OCI-LY1 (cell line): ENCODE measurements at regions not wholly inside any gene's neighbourhood (a gene's known extent, or its start where the extent isn't known, plus 50 kb on each side); places are given as distances from the start of the nearest gene placed in this dataset.
"Not testable (repeated sequence)": the region's sequence is repeated elsewhere in the genome, so short reads cannot be mapped to it uniquely, and the experiment has no call there.

ENCODE experiments used
- H2AFZ ChIP-seq: fragments of 200-600 bp; sonication (generic), shearing (Covaris generic); 2 replicates; pipeline ENCODE4 v1.6.0; 2014; ENCODE audit warnings: antibody characterized with exemption, mild to moderate bottlenecking, low read length
- H3F3A ChIP-seq: fragments of 200-600 bp; sonication (generic), shearing (Covaris generic); 2 replicates; pipeline ENCODE4 v1.6.0; 2014; ENCODE audit warnings: mild to moderate bottlenecking, antibody characterized with exemption, low read length, moderate library complexity; ENCODE audit not compliant: insufficient read depth
- H3K27ac ChIP-seq: fragments of 200-600 bp; sonication (generic); 2 replicates; pipeline ENCODE4 v1.5.1; 2014; ENCODE audit warnings: low read length, mixed run types, mild to moderate bottlenecking, low read depth; ENCODE audit not compliant: poor library complexity, severe bottlenecking
- H3K27me3 ChIP-seq: fragments of 200-600 bp; sonication (generic); 2 replicates; pipeline ENCODE4 v1.6.0; 2014; ENCODE audit warnings: antibody characterized with exemption, mild to moderate bottlenecking, low read length, moderate library complexity; ENCODE audit not compliant: insufficient read depth
- H3K36me3 ChIP-seq: fragments of 200-600 bp; sonication (generic); 2 replicates; pipeline ENCODE4 v1.6.1; 2014; ENCODE audit warnings: mild to moderate bottlenecking, antibody characterized with exemption, low read length, moderate library complexity, mixed read lengths; ENCODE audit not compliant: insufficient read depth
- H3K4me1 ChIP-seq: fragments of 200-600 bp; sonication (generic); 2 replicates; pipeline ENCODE4 v1.5.1; 2014; ENCODE audit warnings: mild to moderate bottlenecking, low read length, moderate library complexity; ENCODE audit not compliant: insufficient read depth, severe bottlenecking
- H3K4me2 ChIP-seq: fragments of 200-600 bp; sonication (generic), shearing (Covaris generic); 2 replicates; pipeline ENCODE4 v1.6.1; 2014; ENCODE audit warnings: low read length
- H3K4me3 ChIP-seq: fragments of 200-600 bp; sonication (generic); 2 replicates; pipeline ENCODE4 v1.5.1; 2014; ENCODE audit warnings: low read length, low read depth, mild to moderate bottlenecking, mixed read lengths; ENCODE audit not compliant: poor library complexity, severe bottlenecking
- H3K79me2 ChIP-seq: fragments of 200-600 bp; shearing (Covaris generic); 2 replicates; pipeline ENCODE4 v1.6.1; 2016; ENCODE audit warnings: mixed run types, low read length, mixed read lengths; ENCODE audit not compliant: insufficient read depth
- H3K9ac ChIP-seq: fragments of 200-600 bp; sonication (generic), shearing (Covaris generic); 2 replicates; pipeline ENCODE4 v1.6.1; 2014; ENCODE audit warnings: mild to moderate bottlenecking, low read length, mixed read lengths
- H3K9me2 ChIP-seq: fragments of 200-600 bp; sonication (generic), shearing (Covaris generic); 2 replicates; pipeline ENCODE4 v1.6.1; 2014; ENCODE audit warnings: low read depth, mild to moderate bottlenecking, low read length, mixed read lengths
- H3K9me3 ChIP-seq: fragments of 200-600 bp; shearing (Covaris generic); 2 replicates; pipeline ENCODE4 v1.6.1; 2014; ENCODE audit warnings: low read length, mixed read lengths
- H4K20me1 ChIP-seq: fragments of 200-600 bp; sonication (generic), shearing (Covaris generic); 2 replicates; pipeline ENCODE4 v1.6.0; 2016; ENCODE audit warnings: mild to moderate bottlenecking, low read length; ENCODE audit not compliant: insufficient read depth
- CTCF ChIP-seq: fragments of 200-600 bp; sonication (generic), shearing (Covaris generic); IDR thresholded peaks from 2 replicates; pipeline ENCODE4 v1.5.1; 2017; ENCODE audit warnings: mild to moderate bottlenecking, antibody characterized with exemption, low read length, moderate library complexity, mixed read lengths
- EZH2 ChIP-seq: fragments of 200-600 bp; sonication (generic), shearing (Covaris generic); IDR thresholded peaks from 2 replicates; pipeline ENCODE4 v1.8.0; 2017; ENCODE audit warnings: borderline replicate concordance, mixed run types, mild to moderate bottlenecking, antibody characterized with exemption, low read length, moderate library complexity, mixed read lengths

- H3K9me3 ChIP-seq = no peaks in the 10 kb centered on the region
- no peaks in the 10 kb centered on the region for H3K4me1 ChIP-seq
- no peak overlapping the region for H3K4me3 ChIP-seq
- no peaks in the 10 kb centered on the region for H4K20me1 ChIP-seq
- no peak overlapping the region for H2AFZ ChIP-seq
- no peaks in the 10 kb centered on the region for H3K36me3 ChIP-seq
- H3K27ac ChIP-seq = no peak overlapping the region
- no peaks in the 10 kb centered on the region for H3K79me2 ChIP-seq
- no peaks in the 10 kb centered on the region for H3K27me3 ChIP-seq
- no peaks in the 10 kb centered on the region for H3K9me2 ChIP-seq
- no peak overlapping the region for H3K4me2 ChIP-seq
- no peak overlapping the region for H3K9ac ChIP-seq
- H3F3A ChIP-seq = no peaks in the 10 kb centered on the region
- TF ChIP-seq EZH2 = no peak
- no peak for TF ChIP-seq CTCF
Measured at GRCh38 chr7:68839014-68839413, 759.3 kb upstream of the AUTS2 start.

GRCh38 chr7:68840991-68841390 is 757.3 kb upstream of the AUTS2 start:
- no peaks in the 10 kb centered on the region for H4K20me1 ChIP-seq
- H3K27me3 ChIP-seq = no peaks in the 10 kb centered on the region
- H3K9ac ChIP-seq = no peak overlapping the region
- no peak overlapping the region for H3K27ac ChIP-seq
- no peak overlapping the region for H3K4me2 ChIP-seq
- H3K36me3 ChIP-seq = no peaks in the 10 kb centered on the region
- no peaks in the 10 kb centered on the region for H3K9me3 ChIP-seq
- H3K4me1 ChIP-seq = no peaks in the 10 kb centered on the region
- H3K9me2 ChIP-seq = no peaks in the 10 kb centered on the region
- H3K79me2 ChIP-seq = no peaks in the 10 kb centered on the region
- no peaks in the 10 kb centered on the region for H3F3A ChIP-seq
- H2AFZ ChIP-seq = no peak overlapping the region
- H3K4me3 ChIP-seq = no peak overlapping the region
- TF ChIP-seq CTCF (no peak), EZH2 (no peak)

GRCh38 chr7:68843985-68844384 is 754.3 kb upstream of the AUTS2 start:
- H3K36me3 ChIP-seq, H2AFZ ChIP-seq: not testable (repeated sequence)

GRCh38 chr7:68846811-68847325 is 751.4 kb upstream of the AUTS2 start:
- Histone ChIP-seq H3K9me2 (no peaks in the 10 kb centered on the region), H4K20me1 (no peaks in the 10 kb centered on the region), H3K79me2 (no peaks in the 10 kb centered on the region), H3K9me3 (no peaks in the 10 kb centered on the region), H3K27ac (no peak overlapping the region), H3K4me3 (no peak overlapping the region), H3F3A (no peaks in the 10 kb centered on the region), H3K9ac (no peak overlapping the region), H3K36me3 (no peaks in the 10 kb centered on the region), H3K4me1 (no peaks in the 10 kb centered on the region), H2AFZ (no peak overlapping the region), H3K4me2 (no peak overlapping the region), H3K27me3 (no peaks in the 10 kb centered on the region)
- TF ChIP-seq EZH2 (no peak), CTCF (no peak)

More at GRCh38 chr7:68843985-68844384, 754.3 kb upstream of the AUTS2 start:
- H3K27ac ChIP-seq, H3K9ac ChIP-seq, H4K20me1 ChIP-seq, H3K4me2 ChIP-seq, H3K4me1 ChIP-seq, H3K79me2 ChIP-seq, H3F3A ChIP-seq, H3K27me3 ChIP-seq, H3K9me2 ChIP-seq, H3K4me3 ChIP-seq, H3K9me3 ChIP-seq: not testable (repeated sequence)
